ENCODE measurements at regions not wholly inside any gene's neighbourhood (a gene's known extent, or its start where the extent isn't known, plus 50 kb on each side); places are given as distances from the start of the nearest gene placed in this dataset.

DNA sequence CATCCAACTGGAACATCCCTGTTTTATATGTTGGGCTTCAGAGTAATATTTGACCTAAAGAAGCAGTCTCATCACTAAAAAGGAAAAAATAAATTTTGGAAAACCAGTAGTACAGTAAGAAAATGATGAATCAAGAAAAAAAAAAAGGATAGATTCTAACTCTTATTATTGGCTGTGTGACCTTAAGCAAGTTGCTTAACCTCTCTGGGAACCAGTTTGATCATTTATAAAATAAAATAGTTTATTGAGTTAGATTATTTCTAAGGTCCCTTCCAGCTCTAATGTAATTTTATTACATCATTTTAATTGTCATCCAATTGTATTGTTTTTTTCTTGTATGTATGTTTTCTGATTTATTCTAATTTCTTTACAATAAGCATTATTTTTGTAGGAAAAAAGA, 127.0 kb downstream of the PRELID2 start:
- DNase-seq: no peak

DNA sequence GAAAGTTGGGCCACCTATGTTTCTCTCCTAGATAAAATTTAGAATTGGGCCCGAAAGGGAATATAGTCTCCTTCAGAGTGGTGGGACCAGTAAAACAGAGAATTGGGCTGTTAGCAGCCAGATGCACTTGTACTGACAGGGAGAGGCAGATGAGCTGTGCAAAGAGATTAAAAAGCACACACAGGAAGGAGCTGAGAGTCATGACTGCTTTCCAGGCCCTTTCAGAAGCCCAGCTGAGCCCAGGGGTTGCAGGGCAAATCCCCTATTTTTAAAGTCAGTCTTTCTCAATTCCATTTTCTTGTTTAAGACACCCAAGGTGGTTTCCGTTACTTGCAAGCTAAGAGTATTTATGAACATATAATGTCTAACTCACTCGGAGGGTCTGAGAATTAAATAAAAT, 130.4 kb downstream of the PRELID2 start:
- DNase-seq: no peak

DNA sequence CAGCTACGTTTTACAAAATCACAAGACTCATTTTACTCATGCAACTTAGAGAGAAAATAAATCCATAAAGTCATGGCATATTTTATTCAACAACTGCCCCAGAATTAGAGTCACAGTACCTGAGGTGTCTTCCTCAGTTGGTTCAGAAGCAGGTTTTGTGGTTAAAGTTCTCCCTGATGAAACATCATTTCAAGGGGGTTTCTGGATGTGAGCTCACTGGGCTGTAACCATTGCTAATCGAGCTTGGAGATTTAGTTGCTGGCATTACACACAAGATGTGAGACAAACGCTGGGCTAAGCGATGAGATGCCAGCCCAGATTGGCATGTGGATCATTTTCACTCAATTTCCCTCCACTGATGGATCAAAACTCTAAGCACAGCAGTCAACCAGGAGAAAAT, 131.3 kb downstream of the PRELID2 start:
- no peak for DNase-seq

DNA sequence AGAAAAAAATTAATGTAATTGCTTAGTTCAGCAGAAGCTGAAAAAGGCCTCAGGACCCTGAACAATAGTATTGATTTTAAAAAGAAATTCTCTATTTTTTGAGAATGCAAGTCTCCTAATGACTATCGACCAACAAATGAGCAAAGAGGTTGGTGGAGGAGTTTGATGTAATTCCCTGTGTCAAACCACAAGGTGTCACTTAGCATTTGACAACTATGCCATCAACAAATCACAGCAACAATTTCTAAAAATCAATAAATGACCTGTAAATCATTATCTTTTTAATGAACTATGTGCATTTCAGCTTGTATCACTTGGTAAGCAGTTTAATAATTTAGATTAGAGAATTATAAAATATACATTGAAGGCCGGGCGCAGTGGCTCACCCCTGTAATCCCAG, 133.7 kb downstream of the PRELID2 start:
- no peak for DNase-seq

DNA sequence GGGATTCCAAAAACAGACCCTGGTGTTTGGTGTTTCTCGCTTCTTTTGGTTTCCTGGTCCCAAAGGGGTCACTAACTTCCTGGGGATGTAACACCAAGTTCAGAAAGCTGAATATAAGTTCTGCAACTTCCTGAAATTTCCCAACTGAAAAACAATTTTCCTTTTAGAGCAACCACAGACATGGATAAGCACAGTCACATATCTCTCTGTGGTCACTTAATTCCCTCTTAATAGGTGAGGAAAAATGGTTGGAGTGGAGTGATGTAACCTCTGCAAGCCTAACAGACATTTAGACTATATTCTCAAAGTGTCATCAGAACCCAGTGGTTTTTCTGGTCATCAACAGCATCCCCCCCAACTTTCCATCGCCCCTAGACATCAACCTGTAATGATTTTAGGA, 135.3 kb downstream of the PRELID2 start:
- no peak for DNase-seq

DNA sequence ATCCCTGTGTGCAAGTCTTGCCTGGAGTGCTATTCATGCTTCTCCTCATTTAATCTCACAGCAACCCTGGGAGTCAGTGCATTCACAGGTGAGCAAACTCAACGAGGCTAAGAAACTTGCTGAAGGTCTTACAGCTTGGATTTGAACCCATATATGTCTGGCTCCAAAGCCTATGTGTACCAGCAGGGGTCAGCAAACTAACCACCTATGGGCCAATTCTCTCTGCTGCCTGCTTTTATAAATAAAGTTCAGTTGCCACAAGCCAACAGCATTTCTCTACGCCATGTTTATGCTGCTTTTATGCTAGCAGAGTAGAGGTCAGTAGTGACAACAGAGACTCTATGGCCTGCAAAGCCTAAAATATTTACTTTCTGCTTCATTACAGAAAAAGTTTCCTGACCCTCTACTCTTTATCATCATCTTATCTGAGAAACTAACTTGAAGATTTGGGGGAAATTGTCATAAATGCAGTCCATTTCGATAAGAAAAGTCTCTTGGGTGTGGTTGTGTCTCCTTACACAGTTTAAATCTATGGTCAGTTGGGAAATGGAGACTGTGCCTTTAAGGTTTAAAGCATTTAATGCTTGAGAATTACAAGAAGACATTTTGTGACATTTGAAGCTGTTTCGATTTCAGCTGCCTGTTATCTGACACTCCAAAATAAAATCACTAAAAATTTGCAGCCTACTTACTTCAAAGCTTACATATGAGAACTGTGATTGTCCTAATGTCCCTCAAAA, 137.7 kb downstream of the PRELID2 start:
- DNase-seq: no peak

DNA sequence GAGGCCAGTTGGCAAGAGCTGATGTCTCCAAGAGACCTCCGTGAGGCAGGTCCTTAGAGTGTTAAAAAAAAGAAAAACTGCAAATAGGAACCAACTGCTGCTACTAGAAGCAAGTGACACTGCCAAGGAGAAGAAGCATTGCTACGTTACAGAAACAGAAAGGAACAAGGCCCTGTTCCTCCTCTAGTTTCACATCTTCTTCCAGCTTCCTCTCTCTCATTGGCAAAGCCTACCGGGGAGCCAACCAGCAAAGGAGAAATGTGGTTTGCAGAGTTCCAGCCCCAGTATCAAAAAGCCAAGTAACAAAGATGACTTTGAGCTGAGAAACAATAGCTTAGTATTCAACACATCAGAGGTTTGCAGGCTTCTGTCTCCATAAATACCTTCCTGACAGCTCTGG, 145.9 kb downstream of the PRELID2 start:
- no peak for DNase-seq

DNA sequence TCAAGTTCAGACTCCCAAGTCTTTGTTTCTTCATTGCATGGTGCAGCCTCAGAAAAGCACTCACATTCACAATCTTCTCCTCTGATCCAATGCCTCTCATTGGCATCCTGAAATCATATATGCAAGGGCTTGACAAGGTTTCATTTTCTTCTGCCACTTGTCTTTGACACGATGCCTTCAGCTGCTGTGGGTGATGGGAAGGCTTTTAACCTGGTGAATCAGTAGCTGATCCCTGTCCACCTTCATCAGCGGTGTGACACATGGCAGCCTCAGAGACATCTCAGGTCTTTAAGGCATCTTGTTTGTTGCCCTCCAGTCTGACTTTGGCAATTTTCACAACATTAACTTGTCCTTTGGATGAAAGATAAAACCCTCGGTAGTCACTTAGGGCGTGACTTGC, 147.2 kb downstream of the PRELID2 start:
- no peak for DNase-seq

DNA sequence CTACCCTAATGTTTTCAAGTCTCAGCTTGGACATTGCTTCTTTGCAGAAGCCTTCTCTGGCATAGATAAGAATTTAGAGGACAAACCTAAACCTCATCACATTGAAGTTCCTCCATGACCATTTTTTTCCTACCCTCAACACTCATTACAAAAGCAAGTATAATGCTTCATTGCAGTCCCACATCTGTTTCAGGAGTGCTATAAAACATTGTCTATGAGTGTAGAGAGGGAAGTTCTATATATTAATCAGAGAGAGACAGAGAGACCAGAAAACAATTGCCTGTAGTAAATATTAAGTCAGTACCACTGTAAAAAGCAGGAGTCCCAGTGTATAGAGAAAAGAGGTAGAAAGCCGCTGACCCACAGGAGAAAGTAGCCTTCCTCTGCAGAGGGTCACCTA, 149.7 kb downstream of the PRELID2 start:
- DNase-seq: no peak

DNA sequence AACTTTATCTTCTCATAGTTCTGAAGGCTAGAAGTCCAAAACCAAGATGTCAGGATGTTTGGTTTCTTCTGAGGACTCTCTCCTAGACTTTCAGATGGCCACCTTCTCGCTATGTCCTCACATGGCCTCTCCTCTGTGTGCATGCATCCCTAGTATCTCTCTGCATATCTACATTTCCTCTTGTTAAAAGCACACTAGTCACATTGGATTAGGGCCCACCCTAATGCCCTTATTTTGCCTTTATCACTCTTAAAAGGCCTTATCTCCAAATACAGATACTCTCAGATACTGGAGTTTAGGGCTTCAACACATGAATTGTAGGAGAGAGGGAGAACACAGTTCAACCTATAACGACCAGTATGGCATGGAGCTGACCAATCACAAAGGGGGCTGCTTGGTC, 151.7 kb downstream of the PRELID2 start:
- DNase-seq: no peak

DNA sequence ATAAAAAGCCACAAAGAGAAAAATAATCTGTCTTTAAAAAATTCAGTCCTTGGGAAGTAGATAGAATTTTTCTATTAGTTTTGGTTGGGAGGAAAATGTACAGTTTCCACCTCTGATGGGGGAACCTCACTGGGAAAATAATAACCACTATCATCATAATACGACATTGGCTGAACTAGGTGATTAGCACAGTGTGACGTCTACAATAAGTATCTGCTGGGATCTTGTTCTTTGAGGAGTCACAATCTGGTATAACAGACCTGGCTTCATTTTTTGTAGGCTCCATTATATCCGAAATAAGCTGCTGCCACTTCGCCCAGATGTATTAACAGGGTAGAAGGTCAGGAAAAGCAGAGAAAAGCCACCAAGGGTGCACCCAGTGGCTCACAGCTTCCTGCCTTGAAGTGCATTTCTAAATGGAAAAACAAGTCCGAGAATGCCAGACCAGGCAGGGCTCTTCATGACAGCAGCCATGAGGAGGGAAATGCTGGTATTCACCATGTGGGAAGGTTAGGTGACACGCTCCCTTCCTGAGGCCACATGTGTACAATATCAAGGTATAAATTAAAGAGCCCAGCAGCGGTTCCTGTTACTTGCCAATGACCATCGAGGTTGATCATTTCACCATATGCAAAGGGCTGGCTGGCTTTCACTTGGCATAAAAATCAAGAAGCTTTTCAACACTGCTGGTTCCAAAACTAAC, 152.8 kb downstream of the PRELID2 start:
- no peak for DNase-seq

DNA sequence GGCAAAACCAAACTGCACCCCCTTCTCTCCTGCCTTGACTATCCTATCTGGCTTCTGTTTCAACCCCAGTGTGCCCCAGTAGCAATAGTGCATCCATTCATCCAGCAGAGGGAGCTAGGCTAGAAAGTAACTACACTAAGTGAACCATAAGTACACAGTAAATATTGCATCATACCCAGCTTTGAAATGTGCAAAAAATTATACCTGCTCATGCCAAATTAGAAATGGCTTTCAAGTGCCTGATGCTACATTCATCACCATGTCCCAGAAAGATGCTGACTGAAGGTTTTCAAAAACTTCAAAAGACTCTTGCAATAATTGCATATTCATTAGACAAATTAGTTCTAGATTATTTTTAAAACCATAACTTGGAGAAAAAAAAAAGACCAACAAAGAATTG, 153.5 kb downstream of the PRELID2 start:
- DNase-seq: peak; percentile 51

DNA sequence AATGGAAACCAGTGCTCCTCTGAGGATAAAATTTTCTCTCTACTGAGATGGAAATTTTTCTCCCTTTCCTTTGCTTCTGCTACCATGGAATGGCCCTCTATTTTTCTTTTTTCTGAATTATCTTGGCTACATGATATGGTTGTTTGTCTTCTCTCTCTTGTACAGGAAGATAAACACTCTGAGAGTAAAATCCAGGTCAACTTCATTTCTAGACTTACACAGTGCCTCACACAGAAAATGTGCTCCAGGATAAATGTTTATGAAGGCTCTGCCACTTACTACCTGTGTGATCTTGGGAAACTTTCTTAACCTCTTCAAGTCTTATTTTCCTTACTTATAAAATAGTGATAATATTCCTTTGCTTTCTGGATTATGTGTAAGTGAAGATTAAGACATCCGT, 153.9 kb downstream of the PRELID2 start:
- DNase-seq: no peak

DNA sequence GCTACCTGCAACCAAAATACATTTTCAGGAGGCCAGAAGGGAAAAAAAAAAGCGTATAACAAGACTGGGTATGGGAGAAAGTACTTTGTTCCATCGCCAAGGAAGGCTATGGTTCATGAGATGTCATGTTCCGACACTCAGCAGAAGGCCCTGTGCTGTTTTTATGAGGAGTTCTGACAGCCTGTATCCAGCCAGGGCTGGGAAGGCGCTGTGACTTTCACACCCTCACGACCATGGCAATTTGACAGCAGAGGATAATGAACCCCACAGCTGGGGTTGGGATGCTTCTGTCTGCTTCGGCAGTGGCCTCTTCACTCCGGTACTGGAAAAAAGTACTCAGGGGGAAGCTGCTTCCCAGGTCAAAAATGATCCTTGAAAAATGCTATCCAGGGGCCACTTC, 154.4 kb downstream of the PRELID2 start:
- no peak for DNase-seq

DNA sequence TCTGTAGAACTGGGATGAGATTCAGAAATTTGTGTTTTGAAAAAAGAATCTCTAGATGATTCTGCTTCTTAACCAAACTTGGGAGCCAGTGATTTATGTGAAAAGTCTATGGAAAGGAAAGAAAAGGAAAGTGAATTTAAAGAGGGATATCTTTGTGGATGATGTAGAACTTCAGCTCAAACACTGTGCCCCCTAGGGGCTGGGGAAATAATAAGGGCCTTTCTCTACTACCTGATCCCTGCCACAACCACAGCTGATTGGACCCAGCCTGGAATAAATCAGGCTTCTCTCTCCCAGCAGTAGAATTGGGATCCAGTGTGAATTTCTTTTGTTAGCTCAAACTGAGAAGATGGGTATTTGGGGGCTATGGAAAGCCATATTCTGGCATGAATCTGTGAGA, 155.0 kb downstream of the PRELID2 start:
- DNase-seq: no peak

DNA sequence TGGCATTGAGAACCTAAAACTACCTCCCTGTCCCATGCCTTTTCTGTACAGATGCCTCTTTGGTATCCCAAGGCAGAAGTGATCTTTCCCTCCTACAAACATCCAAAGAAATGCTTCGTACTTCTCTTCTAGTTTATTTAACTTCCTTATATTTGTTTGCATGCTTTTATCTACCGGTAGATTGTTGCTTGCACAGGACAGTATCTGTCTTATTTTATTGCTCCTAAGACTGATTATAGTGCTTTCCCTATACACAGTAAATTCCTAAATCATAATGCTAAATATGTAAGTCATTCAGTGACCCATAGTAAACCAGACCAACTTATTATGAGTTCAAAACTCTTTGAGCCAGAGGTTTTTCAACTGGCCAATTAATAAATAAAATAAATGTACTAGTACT, 156.9 kb downstream of the PRELID2 start:
- DNase-seq: no peak

DNA sequence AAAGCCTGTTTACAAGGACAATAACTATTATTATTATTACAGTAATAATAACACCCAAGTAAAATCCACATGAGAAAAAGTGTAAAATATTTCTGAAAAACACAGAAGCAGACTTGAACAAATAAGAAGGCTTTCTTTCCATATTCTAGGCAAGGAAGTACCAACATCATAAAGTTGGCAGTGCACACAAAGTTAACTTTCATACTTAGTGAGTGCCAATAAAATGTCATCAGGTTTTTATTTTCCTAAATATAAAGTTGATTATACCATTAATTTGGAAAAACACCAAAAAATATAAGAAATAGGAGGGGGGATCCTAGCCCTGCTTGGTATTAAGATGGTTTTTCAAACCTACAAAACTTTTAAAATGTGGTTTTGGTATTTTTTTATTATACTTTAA, 161.4 kb downstream of the PRELID2 start:
- no peak for DNase-seq

DNA sequence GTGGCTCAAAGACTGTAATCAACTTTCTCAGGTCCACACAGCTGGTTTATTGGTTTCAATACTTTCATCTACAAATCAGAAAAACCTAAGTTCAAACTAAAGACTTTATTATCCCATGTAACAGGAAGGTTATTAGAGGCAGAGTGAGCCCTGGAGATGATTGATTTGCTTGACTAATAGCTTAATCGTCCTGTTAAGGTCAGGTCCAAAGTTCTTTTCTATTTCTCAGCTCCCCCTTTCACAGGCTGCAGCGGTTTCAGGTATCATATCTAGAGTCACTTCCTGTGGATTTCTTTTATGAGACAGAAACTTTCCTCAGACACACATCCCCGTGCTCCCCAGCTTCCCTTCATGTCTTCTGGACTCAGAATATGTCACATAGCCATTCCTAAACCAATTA, 166.4 kb downstream of the PRELID2 start:
- no peak for DNase-seq

DNA sequence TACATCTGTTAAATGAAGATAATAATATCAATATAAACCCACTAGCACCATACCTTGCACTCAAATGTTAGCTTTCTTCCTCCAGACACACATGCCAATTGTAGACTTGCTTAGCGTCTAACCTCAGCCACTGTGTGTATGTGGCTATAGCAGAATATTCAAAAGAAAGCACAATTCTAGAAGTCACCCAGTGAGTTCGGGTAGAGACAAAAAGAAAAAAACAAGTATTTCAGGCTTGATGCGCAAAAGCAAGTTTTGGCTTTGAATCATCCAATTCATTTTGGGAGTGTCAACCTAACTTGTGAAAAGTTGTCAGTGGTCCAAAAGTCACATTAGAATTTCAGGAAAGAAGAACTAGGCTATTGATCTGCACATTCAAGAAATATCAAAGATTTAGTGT, 167.4 kb downstream of the PRELID2 start:
- DNase-seq: no peak

DNA sequence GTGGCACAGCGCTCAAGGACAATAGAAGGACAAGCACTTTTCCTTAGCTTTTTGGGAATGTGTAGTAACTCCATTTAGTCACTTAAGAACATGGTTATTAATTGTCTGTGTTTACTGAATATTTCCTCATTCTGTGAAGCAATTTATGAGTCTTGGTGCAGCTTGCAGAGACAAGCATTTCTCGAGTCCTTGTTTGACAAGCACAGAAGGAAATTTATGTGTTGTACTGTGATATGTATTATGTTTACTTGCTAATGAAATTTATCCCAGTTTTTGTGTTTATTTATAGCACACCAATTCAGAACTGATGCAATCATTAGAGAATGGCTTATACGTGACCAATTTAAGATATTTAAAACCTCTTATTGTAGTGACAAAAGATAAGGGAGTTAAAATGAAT, 168.6 kb downstream of the PRELID2 start:
- no peak for DNase-seq

DNA sequence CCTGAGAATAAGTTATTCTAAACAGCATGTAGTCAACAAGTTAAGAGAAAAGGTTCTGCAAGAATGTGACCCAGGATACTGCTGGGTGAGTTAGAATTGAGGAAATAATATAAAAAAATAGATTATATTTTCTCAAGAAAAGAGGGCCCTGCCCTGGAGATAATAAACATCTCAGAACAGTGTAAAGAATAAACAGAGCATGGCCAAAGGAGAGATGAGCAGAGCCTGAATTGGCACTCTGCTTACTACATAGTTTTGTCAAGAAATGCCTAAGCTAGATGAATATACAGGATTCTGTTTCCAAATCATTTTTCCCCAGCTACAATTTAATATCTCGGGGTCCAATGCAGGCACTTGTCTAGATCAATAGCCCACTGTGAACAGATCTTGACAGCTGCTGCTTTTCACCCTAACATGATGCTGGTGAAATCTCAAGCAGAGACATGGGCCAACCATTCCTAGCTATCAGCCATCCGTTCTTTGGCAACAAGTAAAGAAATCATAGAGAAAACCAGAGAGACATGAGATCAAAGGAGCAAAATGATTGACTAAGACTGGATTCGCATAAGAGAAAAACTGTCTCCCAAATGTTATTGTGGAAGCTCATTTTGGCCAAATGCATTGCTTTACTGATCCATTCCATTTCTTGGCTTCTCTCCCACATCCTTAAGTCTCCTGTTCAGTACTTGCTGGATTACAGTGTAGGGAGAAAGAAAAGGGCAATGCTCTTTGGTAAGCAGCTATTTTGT, 173.2 kb downstream of the PRELID2 start:
- no peak for DNase-seq

DNA sequence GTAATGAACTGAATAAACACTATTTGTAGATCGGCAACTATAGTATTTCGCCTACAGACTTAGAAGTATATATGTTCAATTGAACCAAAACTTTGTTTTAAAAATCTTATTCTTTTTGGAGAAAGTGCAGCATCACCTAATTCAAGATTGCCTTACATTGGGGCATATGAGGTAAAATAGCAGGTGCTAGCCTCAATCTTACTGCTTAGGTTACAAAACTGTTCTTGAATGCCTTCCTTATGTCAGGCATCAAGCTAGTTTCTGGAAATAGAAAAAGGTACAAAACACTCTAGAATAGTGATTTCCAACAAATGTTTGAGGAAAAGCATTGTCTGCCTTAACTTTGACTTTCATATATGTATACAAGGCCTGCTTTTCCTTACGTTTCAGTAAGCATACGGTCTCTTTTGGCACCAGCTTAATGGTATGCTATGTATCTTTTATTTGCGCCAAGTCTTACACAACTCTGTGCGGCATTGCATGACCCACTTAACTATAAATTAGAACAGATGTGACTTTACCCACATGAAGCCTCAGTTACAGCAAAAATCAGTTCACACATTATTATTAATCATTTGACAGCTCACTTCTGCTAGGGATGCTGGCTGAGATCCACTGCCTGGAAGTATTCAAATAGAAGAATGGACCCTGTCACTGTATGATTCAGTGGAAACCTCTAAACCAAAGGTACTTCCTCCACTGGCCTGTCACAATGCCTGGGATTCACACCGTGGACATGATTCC, 174.1 kb downstream of the PRELID2 start:
- DNase-seq: no peak

DNA sequence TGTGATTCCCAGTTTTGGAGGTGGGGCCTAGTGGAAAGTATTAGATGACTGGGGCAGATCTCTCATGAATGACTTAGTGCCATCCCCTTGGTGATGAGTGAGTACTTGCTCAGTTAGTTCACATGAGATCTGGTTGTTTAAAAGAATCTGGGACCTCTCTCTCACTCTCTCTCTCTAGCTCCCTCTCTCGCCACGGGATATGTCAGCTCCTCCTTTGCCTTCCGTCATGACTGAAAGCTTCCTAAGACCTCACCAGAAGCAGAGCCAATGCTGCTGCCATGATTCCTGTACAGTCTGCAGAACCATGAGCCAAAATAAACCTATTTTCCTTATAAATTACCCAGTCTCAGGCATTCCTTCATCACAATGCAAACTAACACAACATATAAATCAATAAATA, 176.7 kb downstream of the PRELID2 start:
- DNase-seq: no peak

Data from NCI-H774 (cell line).